LNCaP clone FGC (cell line): ENCODE measurements at regions not wholly inside any gene's neighbourhood (a gene's known extent, or its start where the extent isn't known, plus 50 kb on each side); places are given as distances from the start of the nearest gene placed in this dataset.
"Not testable (repeated sequence)": the region's sequence is repeated elsewhere in the genome, so short reads cannot be mapped to it uniquely, and the experiment has no call there.

Experiments
- DNase-seq: peaks from one replicate; pipeline ENCODE4 v3.0.0-alpha.2; 2011; ENCODE audit warnings: low read depth
- H3K4me3 ChIP-seq: 2 replicates; pipeline ENCODE4 v1.5.1; 2011; ENCODE audit warnings: mild to moderate bottlenecking, low read depth, low read length, control low read depth
- CTCF ChIP-seq: IDR thresholded peaks from 2 replicates; pipeline ENCODE4 v1.5.1; 2012; ENCODE audit warnings: mild to moderate bottlenecking; ENCODE audit not compliant: control insufficient read depth, insufficient read depth; ENCODE audit errors: extremely low read depth

GRCh38 chr3:125779276-125779675, 184.0 kb upstream of the OSBPL11 start:
- not testable (repeated sequence) for H3K4me3 ChIP-seq, DNase-seq

GRCh38 chr3:125779918-125780317, 184.6 kb upstream of the OSBPL11 start:
- not testable (repeated sequence) for H3K4me3 ChIP-seq, DNase-seq

DNA sequence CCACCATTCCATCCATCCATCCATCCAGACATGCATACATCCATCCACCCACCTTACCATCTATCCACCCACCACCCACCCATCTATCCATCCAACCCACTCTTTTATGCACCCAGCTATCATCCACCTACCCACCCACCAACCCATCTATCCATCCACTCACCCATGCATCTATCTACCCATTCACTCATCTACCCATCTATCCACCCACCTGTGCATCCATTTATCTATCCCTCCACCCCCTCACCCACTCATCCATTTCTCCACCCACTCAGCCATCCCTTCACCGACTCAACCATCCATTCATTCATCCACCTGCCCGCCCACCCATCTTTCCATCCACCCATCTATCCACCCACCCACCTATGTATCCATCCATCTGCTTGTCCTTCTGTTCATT, 186.4 kb upstream of the OSBPL11 start:
- not testable (repeated sequence) for H3K4me3 ChIP-seq, DNase-seq

GRCh38 chr3:125790312-125790711, 178.7 kb upstream of the ROPN1B start:
- not testable (repeated sequence) for H3K4me3 ChIP-seq

DNA sequence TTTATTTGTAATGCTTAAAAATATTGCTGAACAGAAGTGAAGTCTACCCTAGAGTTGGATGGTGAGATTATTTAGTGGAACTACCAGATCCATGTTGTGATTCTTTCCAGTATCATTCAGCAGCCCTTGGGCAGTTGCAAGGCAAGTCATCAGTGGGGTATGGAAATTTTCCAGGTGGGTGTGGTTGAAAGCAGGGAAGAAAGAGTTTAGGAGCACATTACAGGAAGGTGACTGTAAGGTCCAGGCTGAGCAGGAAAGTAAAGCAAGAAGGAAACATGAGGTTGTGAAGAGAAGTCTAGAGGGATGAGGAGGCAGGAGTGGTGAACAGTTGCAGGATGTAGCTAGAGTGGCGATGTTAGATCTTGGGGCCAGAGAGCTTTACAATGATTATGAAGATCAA, 178.0 kb upstream of the ROPN1B start:
- DNase-seq, H3K4me3 ChIP-seq: not testable (repeated sequence)

More at GRCh38 chr3:125790312-125790711, 178.7 kb upstream of the ROPN1B start:
- DNase-seq, result not testable (repeated sequence)

DNA sequence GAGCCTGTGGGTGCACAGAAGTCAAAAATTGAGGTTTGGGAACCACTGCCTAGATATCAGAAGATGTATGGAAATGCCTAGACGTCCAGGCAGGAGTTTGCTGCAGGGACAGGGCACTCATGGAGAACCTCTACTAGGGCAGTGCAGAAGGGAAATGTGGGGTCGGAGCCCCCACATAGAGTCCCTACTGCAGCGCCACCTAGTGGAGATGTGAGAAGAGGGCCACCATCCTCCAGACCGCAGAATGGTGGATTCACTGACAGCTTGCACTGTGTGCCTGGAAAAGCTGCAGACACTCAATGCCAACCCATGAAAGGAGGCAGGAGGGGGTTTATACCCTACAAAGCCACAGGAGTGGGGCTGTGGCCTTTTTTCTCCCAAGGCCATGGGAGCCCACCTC, 159.0 kb upstream of the ROPN1B start:
- TF ChIP-seq CTCF, result peak; percentile 14; the same call in 1 of the 2 replicates
- not testable (repeated sequence) for DNase-seq, H3K4me3 ChIP-seq

GRCh38 chr3:125822175-125822574, 146.8 kb upstream of the ROPN1B start:
- H3K4me3 ChIP-seq, DNase-seq: not testable (repeated sequence)

DNA sequence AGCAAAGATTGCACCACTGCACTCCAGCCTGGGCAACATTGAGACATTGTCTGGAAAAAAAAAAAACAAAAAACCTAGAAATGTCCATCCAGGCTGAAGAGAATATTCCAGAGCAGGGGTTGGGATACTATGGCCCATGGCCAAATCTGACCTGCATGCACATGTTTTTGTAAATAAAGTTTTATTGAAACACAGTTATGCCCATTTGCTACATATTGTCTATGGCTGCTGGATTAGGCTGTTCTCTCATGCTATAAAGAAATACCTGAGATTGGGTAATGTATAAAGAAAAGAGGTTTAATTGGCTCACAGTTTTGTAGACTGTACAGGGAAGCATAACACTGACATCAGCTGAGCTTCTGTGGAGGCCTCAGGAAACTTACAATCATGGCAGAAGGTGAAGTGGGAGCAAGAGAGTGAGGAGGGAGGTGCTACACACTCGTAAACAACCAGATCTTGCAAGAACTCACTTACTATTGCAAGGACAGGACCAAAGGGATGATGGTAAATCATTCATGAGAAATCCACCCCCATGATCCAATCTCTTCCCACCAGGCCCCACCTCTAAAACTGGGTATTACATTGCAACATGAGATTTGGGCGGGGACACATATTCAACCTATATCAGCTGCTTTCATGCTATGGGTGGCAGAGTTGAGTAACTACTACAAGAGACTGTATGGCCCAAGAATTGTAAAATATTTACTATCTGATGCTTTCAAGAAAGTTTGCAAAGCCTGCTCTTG, 137.8 kb upstream of the ROPN1B start:
- not testable (repeated sequence) for H3K4me3 ChIP-seq, DNase-seq

DNA sequence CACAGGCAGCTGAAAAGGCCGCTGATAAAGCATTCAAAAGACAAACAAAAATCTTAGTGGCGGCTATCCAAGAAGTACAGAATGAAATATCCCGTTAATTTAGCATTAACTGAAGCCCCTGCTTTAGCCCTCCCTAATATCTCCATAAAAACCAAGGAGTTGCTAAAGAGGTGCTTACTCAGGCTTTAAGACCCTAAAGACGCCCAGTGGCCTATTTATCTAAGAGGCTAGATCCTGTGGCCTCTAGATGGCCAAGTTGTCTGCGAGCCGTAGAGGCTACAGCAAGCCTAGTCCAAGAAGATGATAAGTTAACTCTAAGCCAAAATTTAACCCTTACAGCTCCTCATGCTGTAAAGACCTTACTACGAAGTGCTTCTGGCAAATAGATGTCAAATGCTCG, 133.4 kb upstream of the ROPN1B start:
- not testable (repeated sequence) for H3K4me3 ChIP-seq, DNase-seq

DNA sequence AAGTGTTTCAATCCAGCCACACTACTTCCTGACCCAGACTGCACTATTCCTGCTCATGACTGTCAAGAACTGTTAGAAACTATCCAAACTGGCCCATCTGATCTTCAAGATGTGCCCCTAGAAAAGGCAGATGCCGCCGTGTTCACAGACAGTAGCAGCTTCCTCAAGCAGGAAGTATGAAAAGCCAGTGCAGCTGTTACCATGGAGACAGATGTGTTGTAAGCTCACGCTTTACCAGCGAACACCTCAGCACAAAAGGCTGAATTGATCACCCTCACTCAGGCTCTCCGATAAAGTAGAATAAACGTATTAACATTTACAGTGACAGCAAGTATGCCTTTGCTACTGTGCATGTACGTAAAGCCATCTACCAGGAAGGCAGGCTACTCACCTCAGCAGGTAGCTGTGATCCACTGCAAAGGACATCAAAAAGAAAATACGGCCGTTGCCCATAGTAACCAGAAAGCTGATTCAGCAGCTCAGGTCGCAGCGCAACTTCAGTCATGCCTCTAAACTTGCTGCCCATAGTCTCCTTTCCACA, 132.9 kb upstream of the ROPN1B start:
- H3K4me3 ChIP-seq, DNase-seq: not testable (repeated sequence)

GRCh38 chr3:125836786-125837185, 132.2 kb upstream of the ROPN1B start:
- not testable (repeated sequence) for DNase-seq

GRCh38 chr3:125838857-125839256, 130.1 kb upstream of the ROPN1B start:
- not testable (repeated sequence) for DNase-seq, H3K4me3 ChIP-seq

More at GRCh38 chr3:125836786-125837185, 132.2 kb upstream of the ROPN1B start:
- H3K4me3 ChIP-seq, result not testable (repeated sequence)

DNA sequence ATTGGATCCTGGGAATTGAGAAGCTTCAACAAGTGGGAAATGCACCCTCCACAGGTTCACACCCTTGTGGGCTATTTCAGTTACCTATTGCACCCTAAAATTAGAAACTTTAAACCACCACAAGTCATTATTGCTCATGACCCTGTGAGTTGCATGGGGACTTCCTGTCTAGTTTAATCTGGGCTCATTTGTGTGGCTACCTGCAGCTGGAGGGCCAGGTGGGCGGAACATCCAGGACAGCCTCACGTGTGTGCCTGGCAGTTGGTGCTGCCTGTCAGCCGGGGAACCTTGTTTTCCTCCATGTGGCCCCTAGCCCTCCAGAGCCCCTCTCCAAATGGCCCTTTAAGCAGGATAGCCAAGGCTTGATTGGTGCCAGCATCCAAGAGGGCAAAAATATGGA, 128.5 kb upstream of the ROPN1B start:
- not testable (repeated sequence) for DNase-seq, H3K4me3 ChIP-seq

- not testable (repeated sequence) for DNase-seq, H3K4me3 ChIP-seq
Measured at GRCh38 chr3:125847966-125848365, 121.0 kb upstream of the ROPN1B start.

GRCh38 chr3:125855006-125855405, 114.0 kb upstream of the ROPN1B start:
- H3K4me3 ChIP-seq, DNase-seq: not testable (repeated sequence)
